ENCODE measurements at regions not wholly inside any gene's neighbourhood (a gene's known extent, or its start where the extent isn't known, plus 50 kb on each side); places are given as distances from the start of the nearest gene placed in this dataset.

- Histone ChIP-seq H3K4me1 (peaks cover 0 to 16% (median 0%) of the 10 kb centered on the region in 3 donors), H3K36me3 (no peaks in the 10 kb centered on the region), H3K4me3 (no peak overlapping the region), H3K9me3 (no peaks in the 10 kb centered on the region), H3K27me3 (no peaks in the 10 kb centered on the region), H3K27ac (no peak overlapping the region)
- DNase-seq = no peak
- intact Hi-C loops (cut with DNase I) = no loop called here
- TF ChIP-seq POLR2A (IDR thresholded peaks at IDR 0.05) (no peak), CTCF (IDR thresholded peaks at IDR 0.05) (no peak)
These were observed 522.1 kb downstream of the SUCLA2 start for GRCh38 chr13:47478985-47479384.

- no peaks in the 10 kb centered on the region for H3K27me3 ChIP-seq
- peaks cover 0 to 12% (median 0%) of the 10 kb centered on the region in 3 donors for H3K4me1 ChIP-seq
- H3K9me3 ChIP-seq = no peaks in the 10 kb centered on the region
- H3K4me3 ChIP-seq = no peak overlapping the region
- H3K27ac ChIP-seq = no peak overlapping the region
- 76 to 83% methylated on average over 11 of the region's 11 CpGs for WGBS, 2 donors
- no peaks in the 10 kb centered on the region for H3K36me3 ChIP-seq
- TF ChIP-seq CTCF (IDR thresholded peaks at IDR 0.05) (no peak), POLR2A (IDR thresholded peaks at IDR 0.05) (no peak)
- no peak for DNase-seq
- intact Hi-C loops (cut with DNase I) = no loop called here
These were observed 525.6 kb downstream of the SUCLA2 start for GRCh38 chr13:47475441-47475948.

DNA sequence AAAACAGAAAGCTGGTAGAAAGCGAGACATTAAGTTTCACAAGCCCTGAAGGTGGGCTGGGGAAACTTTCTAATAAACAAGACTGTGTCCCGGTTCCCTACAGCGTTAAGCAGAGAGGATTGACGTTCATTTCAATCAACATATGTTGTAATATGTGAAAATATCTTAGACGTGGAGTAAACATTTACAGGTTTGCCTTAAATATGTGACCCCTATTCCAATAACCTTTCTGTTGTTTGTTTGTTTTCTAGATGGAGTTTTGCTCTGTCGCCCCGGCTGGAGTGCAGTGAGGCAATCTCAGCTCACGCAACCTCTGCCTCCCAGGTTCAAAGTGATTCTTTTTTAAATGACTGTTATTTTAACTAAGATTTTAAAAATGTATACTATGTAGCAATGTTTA lies 526.2 kb downstream of the SUCLA2 start:
- Histone ChIP-seq H3K4me1 (peaks cover 0 to 11% (median 0%) of the 10 kb centered on the region in 3 donors), H3K4me3 (no peak overlapping the region), H3K27me3 (no peaks in the 10 kb centered on the region), H3K36me3 (no peaks in the 10 kb centered on the region), H3K27ac (no peak overlapping the region), H3K9me3 (no peaks in the 10 kb centered on the region)
- no peak for DNase-seq
- no peak for TF ChIP-seq CTCF (IDR thresholded peaks at IDR 0.05)
- no peak for TF ChIP-seq POLR2A (IDR thresholded peaks at IDR 0.05)
- intact Hi-C loops (cut with DNase I) = no loop called here
- 71 to 72% methylated on average over 8 of the region's 8 CpGs for WGBS, 2 donors

GRCh38 chr13:47474326-47474725 lies 526.7 kb downstream of the SUCLA2 start:
- intact Hi-C loops (cut with DNase I) = no loop called here
- Histone ChIP-seq H3K27ac (no peak overlapping the region), H3K36me3 (no peaks in the 10 kb centered on the region), H3K4me3 (no peak overlapping the region), H3K9me3 (no peaks in the 10 kb centered on the region), H3K27me3 (no peaks in the 10 kb centered on the region), H3K4me1 (peaks cover 0 to 6% (median 0%) of the 10 kb centered on the region in 3 donors)
- 54 to 83% methylated on average over 2 of the region's 2 CpGs for WGBS, 2 donors
- no peak for DNase-seq
- TF ChIP-seq POLR2A (IDR thresholded peaks at IDR 0.05) = no peak

DNA sequence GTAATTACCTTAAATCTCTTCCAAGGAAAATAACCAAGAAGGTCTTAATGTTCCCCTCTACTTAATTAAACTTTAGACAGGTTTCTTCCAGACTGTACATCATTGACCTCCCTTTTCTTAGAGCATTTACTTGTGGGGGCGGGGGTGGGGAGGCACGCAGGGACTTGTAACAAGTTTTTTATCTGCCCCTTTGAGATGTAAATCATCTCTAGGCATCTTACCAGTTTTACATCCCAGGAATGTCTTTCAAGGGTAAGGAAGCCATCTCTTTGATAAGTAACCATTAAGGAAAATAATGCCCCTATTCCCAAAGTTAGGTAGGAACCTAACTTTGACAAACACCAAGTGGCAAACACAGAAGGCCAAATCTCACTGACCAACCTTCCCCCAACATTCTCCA lies 528.6 kb downstream of the SUCLA2 start:
- Histone ChIP-seq H3K27me3 (no peaks in the 10 kb centered on the region), H3K9me3 (no peaks in the 10 kb centered on the region), H3K4me1 (no peaks in the 10 kb centered on the region), H3K36me3 (no peaks in the 10 kb centered on the region), H3K4me3 (no peak overlapping the region), H3K27ac (no peak overlapping the region)
- TF ChIP-seq POLR2A (IDR thresholded peaks at IDR 0.05) (no peak), CTCF (IDR thresholded peaks at IDR 0.05) (no peak)
- DNase-seq = no peak
- WGBS, 2 donors = 34 to 37% methylated on average over 2 of the region's 2 CpGs
- intact Hi-C loops (cut with DNase I) = no loop called here

GRCh38 chr13:47463726-47464125 lies 537.3 kb downstream of the SUCLA2 start:
- H3K36me3 ChIP-seq = no peaks in the 10 kb centered on the region
- H3K4me1 ChIP-seq = no peaks in the 10 kb centered on the region
- no peaks in the 10 kb centered on the region for H3K27me3 ChIP-seq
- H3K4me3 ChIP-seq = no peak overlapping the region
- intact Hi-C loops (cut with DNase I) = no loop called here
- DNase-seq = no peak
- no peak for TF ChIP-seq CTCF (IDR thresholded peaks at IDR 0.05)
- TF ChIP-seq POLR2A (IDR thresholded peaks at IDR 0.05) = no peak
- no peak overlapping the region for H3K27ac ChIP-seq
- H3K9me3 ChIP-seq = no peaks in the 10 kb centered on the region
- WGBS, 2 donors = no CpG with 5 or more reads among the region's 6 CpGs
